ENCODE measurements at regions not wholly inside any gene's neighbourhood (a gene's known extent, or its start where the extent isn't known, plus 50 kb on each side); places are given as distances from the start of the nearest gene placed in this dataset.

GRCh38 chr17:72068643-72069042 lies 52.2 kb upstream of the SOX9 start:
- no peak for TF ChIP-seq CTCF (IDR thresholded peaks at IDR 0.05)
- TF ChIP-seq POLR2A (IDR thresholded peaks at IDR 0.05), result no peak

Measured in ovary (tissue), 3 donors.